ENCODE measurements at regions not wholly inside any gene's neighbourhood (a gene's known extent, or its start where the extent isn't known, plus 50 kb on each side); places are given as distances from the start of the nearest gene placed in this dataset.

- H3K36me3 ChIP-seq: no peaks in the 10 kb centered on the region
- peaks cover 54% of the 10 kb centered on the region for H3K27me3 ChIP-seq
- peaks cover 25 to 42% of the 10 kb centered on the region in 2 donors for H3K4me1 ChIP-seq
- 2 to 3% methylated on average over 34 to 39 of the region's 39 CpGs for WGBS, 2 donors
- H3K9me3 ChIP-seq: no peaks in the 10 kb centered on the region
- intact Hi-C loops (cut with DNase I): no loop called here
- H3K4me3 ChIP-seq (replicated peaks in 1 of 3): no peak overlapping the region
- TF ChIP-seq POLR2A (IDR thresholded peaks at IDR 0.05) (no peak), CTCF (IDR thresholded peaks at IDR 0.05) (no peak)
- DNase-seq: no peak
- no peak overlapping the region for H3K27ac ChIP-seq
Observed at GRCh38 chr11:43581370-43582023, 99.0 kb upstream of the HSD17B12 start.

GRCh38 chr11:43582024-43582862 is 98.3 kb upstream of the HSD17B12 start:
- TF ChIP-seq CTCF (IDR thresholded peaks at IDR 0.05) (no peak), POLR2A (IDR thresholded peaks at IDR 0.05) (no peak)
- no peak overlapping the region for H3K27ac ChIP-seq
- WGBS, 2 donors: 10% methylated on average over 32 to 36 of the region's 37 CpGs
- DNase-seq: no peak
- no peak overlapping the region for H3K4me3 ChIP-seq (replicated peaks in 1 of 3)
- H3K4me1 ChIP-seq: peaks cover 22 to 35% of the 10 kb centered on the region in 2 donors
- H3K27me3 ChIP-seq: peaks cover 54% of the 10 kb centered on the region
- no peaks in the 10 kb centered on the region for H3K36me3 ChIP-seq
- H3K9me3 ChIP-seq: no peaks in the 10 kb centered on the region
- intact Hi-C loops (cut with DNase I): no loop called here

- TF ChIP-seq CTCF (IDR thresholded peaks at IDR 0.05) (no peak), POLR2A (IDR thresholded peaks at IDR 0.05) (no peak)
- 24 to 31% methylated on average over 19 to 26 of the region's 26 CpGs for WGBS, 2 donors
- intact Hi-C loops (cut with DNase I): no loop called here
- DNase-seq: no peak
- no peak overlapping the region for H3K4me3 ChIP-seq (replicated peaks in 1 of 3)
- peaks cover 48% of the 10 kb centered on the region for H3K27me3 ChIP-seq
- H3K36me3 ChIP-seq: no peaks in the 10 kb centered on the region
- H3K9me3 ChIP-seq: no peaks in the 10 kb centered on the region
- no peak overlapping the region for H3K27ac ChIP-seq
- H3K4me1 ChIP-seq: peaks cover 22 to 35% of the 10 kb centered on the region in 2 donors
Observed at GRCh38 chr11:43582863-43583462, 97.6 kb upstream of the HSD17B12 start.

GRCh38 chr11:43583548-43583947 is 97.0 kb upstream of the HSD17B12 start:
- intact Hi-C loops (cut with DNase I): no loop called here
- no peak for TF ChIP-seq POLR2A (IDR thresholded peaks at IDR 0.05)
- no peak for TF ChIP-seq CTCF (IDR thresholded peaks at IDR 0.05)
- H3K27ac ChIP-seq: no peak overlapping the region
- peaks cover 42% of the 10 kb centered on the region for H3K27me3 ChIP-seq
- no peaks in the 10 kb centered on the region for H3K36me3 ChIP-seq
- DNase-seq: no peak
- 40 to 44% methylated on average over 4 to 6 of the region's 6 CpGs for WGBS, 2 donors
- peaks cover 22 to 32% of the 10 kb centered on the region in 2 donors for H3K4me1 ChIP-seq
- no peak overlapping the region for H3K4me3 ChIP-seq (replicated peaks in 1 of 3)
- no peaks in the 10 kb centered on the region for H3K9me3 ChIP-seq
